GM18511 (cell line): ENCODE measurements at regions not wholly inside any gene's neighbourhood (a gene's known extent, or its start where the extent isn't known, plus 50 kb on each side); places are given as distances from the start of the nearest gene placed in this dataset.
"Not testable (repeated sequence)": the region's sequence is repeated elsewhere in the genome, so short reads cannot be mapped to it uniquely, and the experiment has no call there.

Source experiments
- ATAC-seq: cut with Tn5 transposase; IDR thresholded peaks from one replicate; pipeline ENCODE4 v1.9.1; 2021; ENCODE audit warnings: mild to moderate bottlenecking, moderate library complexity; ENCODE audit not compliant: unreplicated experiment

GRCh38 chr3:137111497-137111896, 153.7 kb downstream of the IL20RB start:
- no peak for ATAC-seq

- no peak for ATAC-seq
These were observed 158.8 kb downstream of the IL20RB start for GRCh38 chr3:137116619-137117018.

GRCh38 chr3:137121704-137122314, 164.0 kb downstream of the IL20RB start:
- ATAC-seq = no peak

- no peak for ATAC-seq
These were observed 173.3 kb downstream of the IL20RB start for GRCh38 chr3:137131081-137131480.

GRCh38 chr3:137134431-137134830, 176.6 kb downstream of the IL20RB start:
- no peak for ATAC-seq

GRCh38 chr3:137148406-137148805, 190.6 kb downstream of the IL20RB start:
- ATAC-seq = no peak

- no peak for ATAC-seq
These were observed 191.1 kb downstream of the IL20RB start for GRCh38 chr3:137148917-137149316.

- no peak for ATAC-seq
These were observed 193.0 kb downstream of the IL20RB start for GRCh38 chr3:137150825-137151224.

GRCh38 chr3:137153046-137153445, 195.3 kb downstream of the IL20RB start:
- ATAC-seq = not testable (repeated sequence)

- no peak for ATAC-seq
These were observed 205.6 kb downstream of the IL20RB start for GRCh38 chr3:137163241-137163871.

GRCh38 chr3:137163958-137164357, 206.2 kb downstream of the IL20RB start:
- ATAC-seq = no peak

GRCh38 chr3:137165117-137165806, 207.5 kb downstream of the IL20RB start:
- ATAC-seq = no peak

- peak; percentile 57 for ATAC-seq
These were observed 214.2 kb downstream of the IL20RB start for GRCh38 chr3:137171834-137172603.

- no peak for ATAC-seq
These were observed 214.9 kb downstream of the IL20RB start for GRCh38 chr3:137172728-137173127.

GRCh38 chr3:137174514-137174913, 216.7 kb downstream of the IL20RB start:
- ATAC-seq = no peak

GRCh38 chr3:137180220-137180619, 222.4 kb downstream of the IL20RB start:
- no peak for ATAC-seq

GRCh38 chr3:137191133-137191923, 233.5 kb downstream of the IL20RB start:
- ATAC-seq = no peak

- no peak for ATAC-seq
These were observed 234.2 kb downstream of the IL20RB start for GRCh38 chr3:137191951-137192350.

GRCh38 chr3:137194301-137194700, 236.5 kb downstream of the IL20RB start:
- no peak for ATAC-seq

GRCh38 chr3:137198374-137198773, 240.6 kb downstream of the IL20RB start:
- not testable (repeated sequence) for ATAC-seq

- no peak for ATAC-seq
These were observed 241.9 kb downstream of the IL20RB start for GRCh38 chr3:137199678-137200077.
